K562 (cell line): ENCODE measurements at regions not wholly inside any gene's neighbourhood (a gene's known extent, or its start where the extent isn't known, plus 50 kb on each side); places are given as distances from the start of the nearest gene placed in this dataset.

ENCODE experiments used
- CUX1 ChIP-seq: fragments of 200-800 bp; sonication (Bioruptor generic); IDR thresholded peaks from 2 replicates; pipeline ENCODE4 v1.6.1; 2016; ENCODE audit warnings: missing genetic modification characterization, missing compliant biosample characterization
- DMBX1 ChIP-seq: fragments of 250-450 bp; sonication (Bioruptor Pico); IDR thresholded peaks from 2 replicates; pipeline ENCODE4 v1.8.0; 2022; ENCODE audit warnings: inconsistent platforms, mild to moderate bottlenecking, moderate library complexity, borderline replicate concordance
- EP300 ChIP-seq: IDR thresholded peaks from 2 replicates; pipeline ENCODE4 v1.6.1; 2012; ENCODE audit warnings: low read length, improper control_type of control experiment
- MAFK ChIP-seq: IDR thresholded peaks from 2 replicates; pipeline ENCODE4 v1.6.1; 2011; ENCODE audit warnings: low read length, improper control_type of control experiment
- MEF2D ChIP-seq: conservative IDR thresholded peaks from 2 replicates; pipeline ENCODE4 v1.6.1; 2016; ENCODE audit warnings: low read depth, missing genetic modification characterization, missing compliant biosample characterization
- NCOA4 ChIP-seq: fragments of 450-650 bp; IDR thresholded peaks from 2 replicates; pipeline ENCODE4 v1.6.1; 2018; ENCODE audit warnings: mild to moderate bottlenecking; ENCODE audit not compliant: partially characterized antibody
- NELFE ChIP-seq: IDR thresholded peaks from 2 replicates; pipeline ENCODE4 v1.6.1; 2011; ENCODE audit warnings: mild to moderate bottlenecking; ENCODE audit not compliant: insufficient read depth, insufficient read length
- POLR3A ChIP-seq: IDR thresholded peaks from 2 replicates; pipeline ENCODE4 v1.6.1; 2011; ENCODE audit warnings: borderline replicate concordance, mild to moderate bottlenecking, moderate library complexity; ENCODE audit not compliant: insufficient read length, insufficient read depth; ENCODE audit errors: extremely low read depth
- POU5F1 ChIP-seq: fragments of 150-350 bp; IDR thresholded peaks from 2 replicates; pipeline ENCODE4 v1.6.1; 2014; ENCODE audit warnings: borderline replicate concordance, low read length, low read depth, mild to moderate bottlenecking; ENCODE audit not compliant: partially characterized antibody
- PYGO2 ChIP-seq: fragments of 450-650 bp; IDR thresholded peaks from 2 replicates; pipeline ENCODE4 v1.6.1; 2016; ENCODE audit warnings: mild to moderate bottlenecking, missing genetic modification characterization, moderate library complexity, missing compliant biosample characterization
- SOX6 ChIP-seq: fragments of 450-650 bp; IDR thresholded peaks from 2 replicates; pipeline ENCODE4 v1.6.1; 2014; ENCODE audit warnings: mild to moderate bottlenecking
- SP1 ChIP-seq: sonication (generic); formaldehyde crosslinking; IDR thresholded peaks from 2 replicates; pipeline ENCODE4 v1.8.1; 2022; ENCODE audit warnings: mild to moderate bottlenecking, missing genetic modification reagents
- SRF ChIP-seq, 2 experiments: fragments of 250-450, 450-650 bp in 1 of 2; sonication (Bioruptor Pico) in 1 of 2; sonication (generic) in 1 of 2; formaldehyde crosslinking; IDR thresholded peaks; 2 replicates each; pipeline versions ENCODE4 v1.5.0 to v1.5.1; 2020 to 2022; ENCODE audit warnings: mild to moderate bottlenecking in 1 of 2, missing genetic modification reagents in 1 of 2
- TCF7 ChIP-seq: sonication (generic); IDR thresholded peaks from 2 replicates; pipeline ENCODE4 v1.6.1; 2016; ENCODE audit warnings: antibody characterized with exemption, borderline replicate concordance
- TRIM24 ChIP-seq, 2 experiments: fragments of 450-650 bp; IDR thresholded peaks; 2 replicates each; pipeline ENCODE4 v1.6.1; 2016
- USF1 ChIP-seq: sonication (generic); formaldehyde crosslinking; IDR thresholded peaks from 2 replicates; pipeline ENCODE4 v1.9.0; 2022; ENCODE audit warnings: mild to moderate bottlenecking, missing genetic modification reagents
- ZNF12 ChIP-seq: sonication (generic); formaldehyde crosslinking; IDR thresholded peaks from 2 replicates; pipeline ENCODE4 v1.4.0; 2020; ENCODE audit warnings: mild to moderate bottlenecking, missing genetic modification reagents
- ZNF217 ChIP-seq: sonication (generic); formaldehyde crosslinking; IDR thresholded peaks from 2 replicates; pipeline ENCODE4 v1.8.0; 2022; ENCODE audit warnings: mild to moderate bottlenecking, missing genetic modification reagents
- ZNF274 ChIP-seq: IDR thresholded peaks from 2 replicates; pipeline ENCODE4 v1.6.1; 2011; ENCODE audit warnings: low read depth, mild to moderate bottlenecking, low read length, moderate library complexity, borderline replicate concordance
- ZNF280A ChIP-seq: fragments of 450-650 bp; IDR thresholded peaks from 2 replicates; pipeline ENCODE4 v1.6.1; 2018; ENCODE audit warnings: mild to moderate bottlenecking, low read depth; ENCODE audit not compliant: partially characterized antibody

- TF ChIP-seq ZNF280A: peak; percentile 34
- TF ChIP-seq ZNF12 (CRISPR knock-in tag): no peak
- no peak for TF ChIP-seq ZNF217
- no peak for TF ChIP-seq CUX1
- TF ChIP-seq DMBX1 (CRISPR knock-in tag): no peak
- no peak for TF ChIP-seq PYGO2 (tag)
- no peak for TF ChIP-seq MEF2D
- TF ChIP-seq EP300: no peak
- no peak for TF ChIP-seq TCF7
- TF ChIP-seq TRIM24 (IDR thresholded peaks at IDR 0.05): peak in 1 of 2 experiments; percentile 42; a peak in 1 of 4 replicates
- TF ChIP-seq NELFE: no peak
- TF ChIP-seq POU5F1: no peak
- TF ChIP-seq POLR3A: no peak
- TF ChIP-seq ZNF274: no peak
- no peak for TF ChIP-seq NCOA4
- TF ChIP-seq SOX6: no peak
- TF ChIP-seq SP1 (CRISPR knock-in tag): no peak
- no peak for TF ChIP-seq SRF (CRISPR knock-in tag; IDR thresholded peaks at IDR 0.05)
- TF ChIP-seq USF1 (CRISPR knock-in tag): no peak
- TF ChIP-seq MAFK: no peak
Observed at GRCh38 chr2:65807942-65808341, 375.5 kb upstream of the SPRED2 start (continued).
